ENCODE measurements at regions not wholly inside any gene's neighbourhood (a gene's known extent, or its start where the extent isn't known, plus 50 kb on each side); places are given as distances from the start of the nearest gene placed in this dataset.
"Not testable (repeated sequence)": the region's sequence is repeated elsewhere in the genome, so short reads cannot be mapped to it uniquely, and the experiment has no call there.

GRCh38 chr3:51588724-51589123, 50.2 kb downstream of the RAD54L2 start:
- Histone ChIP-seq H3K4me1 (ENCODE audit: control insufficient read depth, extremely low read depth, insufficient read depth, low read length) (no peaks in the 10 kb centered on the region), H3K9me3 (ENCODE audit: control insufficient read depth, insufficient read depth, low read depth, low read length) (no peaks in the 10 kb centered on the region), H3K79me2 (ENCODE audit: control insufficient read depth, insufficient read depth, low read length) (peaks cover 2% of the 10 kb centered on the region), H3K27me3 (ENCODE audit: control insufficient read depth, insufficient read depth, low read length) (no peaks in the 10 kb centered on the region), H4K20me1 (ENCODE audit: control insufficient read depth, extremely low read depth, insufficient read depth, low read length) (no peaks in the 10 kb centered on the region), H2AFZ (ENCODE audit: low read length) (no peak overlapping the region), H3K27ac (ENCODE audit: insufficient read depth, low read length) (no peak overlapping the region), H3K4me3 (replicated peaks in 1 of 4; ENCODE audit: control extremely low read depth in 1 of 4, insufficient read depth in 1 of 4, low read depth in 3 of 4, low read length in 4 of 4) (no peak overlapping the region), H3K9ac (ENCODE audit: insufficient read depth, low read length) (no peak overlapping the region), H3K36me3 (ENCODE audit: control insufficient read depth, insufficient read depth, low read length) (no peaks in the 10 kb centered on the region), H3K4me2 (ENCODE audit: extremely low read depth, insufficient read depth, low read length) (no peak overlapping the region)
- DNase-seq (ENCODE audit: low read depth in 2 of 2): no peak
- TF ChIP-seq EZH2 (IDR thresholded peaks at IDR 0.05; ENCODE audit: low read length, missing control alignments) (no peak), CTCF (conservative IDR thresholded peaks at IDR 0.05 in 1 of 2, IDR thresholded peaks at IDR 0.05 in 1 of 2; ENCODE audit: low read depth in 1 of 2, low read length in 2 of 2) (no peak)

- DNase-seq (ENCODE audit: low read depth in 2 of 2): peak in 1 of 2 donors; percentile 9
- Histone ChIP-seq H3K4me3 (replicated peaks in 1 of 4; ENCODE audit: control extremely low read depth in 1 of 4, insufficient read depth in 1 of 4, low read depth in 3 of 4, low read length in 4 of 4) (no peak overlapping the region), H3K27me3 (ENCODE audit: control insufficient read depth, insufficient read depth, low read length) (no peaks in the 10 kb centered on the region), H3K9me3 (ENCODE audit: control insufficient read depth, insufficient read depth, low read depth, low read length) (no peaks in the 10 kb centered on the region), H3K36me3 (ENCODE audit: control insufficient read depth, insufficient read depth, low read length) (no peaks in the 10 kb centered on the region), H4K20me1 (ENCODE audit: control insufficient read depth, extremely low read depth, insufficient read depth, low read length) (no peaks in the 10 kb centered on the region), H2AFZ (ENCODE audit: low read length) (no peak overlapping the region), H3K4me1 (ENCODE audit: control insufficient read depth, extremely low read depth, insufficient read depth, low read length) (no peaks in the 10 kb centered on the region), H3K79me2 (ENCODE audit: control insufficient read depth, insufficient read depth, low read length) (no peaks in the 10 kb centered on the region), H3K27ac (ENCODE audit: insufficient read depth, low read length) (no peak overlapping the region), H3K4me2 (ENCODE audit: extremely low read depth, insufficient read depth, low read length) (no peak overlapping the region), H3K9ac (ENCODE audit: insufficient read depth, low read length) (no peak overlapping the region)
- no peak for TF ChIP-seq CTCF (conservative IDR thresholded peaks at IDR 0.05 in 1 of 2, IDR thresholded peaks at IDR 0.05 in 1 of 2; ENCODE audit: low read depth in 1 of 2, low read length in 2 of 2)
- no peak for TF ChIP-seq EZH2 (IDR thresholded peaks at IDR 0.05; ENCODE audit: low read length, missing control alignments)
Measured at GRCh38 chr3:51591231-51591630, 52.7 kb downstream of the RAD54L2 start.

GRCh38 chr3:51593697-51594096, 55.2 kb downstream of the RAD54L2 start:
- DNase-seq (ENCODE audit: low read depth in 2 of 2): no peak
- no peak for TF ChIP-seq CTCF (conservative IDR thresholded peaks at IDR 0.05 in 1 of 2, IDR thresholded peaks at IDR 0.05 in 1 of 2; ENCODE audit: low read depth in 1 of 2, low read length in 2 of 2)
- no peak for TF ChIP-seq EZH2 (IDR thresholded peaks at IDR 0.05; ENCODE audit: low read length, missing control alignments)
- H2AFZ ChIP-seq (ENCODE audit: low read length): no peak overlapping the region
- H3K4me1 ChIP-seq (ENCODE audit: control insufficient read depth, extremely low read depth, insufficient read depth, low read length): no peaks in the 10 kb centered on the region
- H3K27ac ChIP-seq (ENCODE audit: insufficient read depth, low read length): no peak overlapping the region
- H3K4me3 ChIP-seq (replicated peaks in 1 of 4; ENCODE audit: control extremely low read depth in 1 of 4, insufficient read depth in 1 of 4, low read depth in 3 of 4, low read length in 4 of 4): no peak overlapping the region
- H3K4me2 ChIP-seq (ENCODE audit: extremely low read depth, insufficient read depth, low read length): no peak overlapping the region
- no peak overlapping the region for H3K9ac ChIP-seq (ENCODE audit: insufficient read depth, low read length)
- H3K36me3 ChIP-seq (ENCODE audit: control insufficient read depth, insufficient read depth, low read length): no peaks in the 10 kb centered on the region
- no peaks in the 10 kb centered on the region for H3K9me3 ChIP-seq (ENCODE audit: control insufficient read depth, insufficient read depth, low read depth, low read length)
- no peaks in the 10 kb centered on the region for H4K20me1 ChIP-seq (ENCODE audit: control insufficient read depth, extremely low read depth, insufficient read depth, low read length)
- peaks cover 1% of the 10 kb centered on the region for H3K79me2 ChIP-seq (ENCODE audit: control insufficient read depth, insufficient read depth, low read length)
- H3K27me3 ChIP-seq (ENCODE audit: control insufficient read depth, insufficient read depth, low read length): no peaks in the 10 kb centered on the region

GRCh38 chr3:51599638-51600037, 61.1 kb downstream of the RAD54L2 start:
- not testable (repeated sequence) for H2AFZ ChIP-seq (ENCODE audit: low read length); H3K27ac ChIP-seq (ENCODE audit: insufficient read depth, low read length); H3K79me2 ChIP-seq (ENCODE audit: control insufficient read depth, insufficient read depth, low read length); H3K4me2 ChIP-seq (ENCODE audit: extremely low read depth, insufficient read depth, low read length); H3K4me1 ChIP-seq (ENCODE audit: control insufficient read depth, extremely low read depth, insufficient read depth, low read length); H3K27me3 ChIP-seq (ENCODE audit: control insufficient read depth, insufficient read depth, low read length); H4K20me1 ChIP-seq (ENCODE audit: control insufficient read depth, extremely low read depth, insufficient read depth, low read length); H3K36me3 ChIP-seq (ENCODE audit: control insufficient read depth, insufficient read depth, low read length); H3K9ac ChIP-seq (ENCODE audit: insufficient read depth, low read length); H3K9me3 ChIP-seq (ENCODE audit: control insufficient read depth, insufficient read depth, low read depth, low read length); DNase-seq (ENCODE audit: low read depth in 2 of 2); H3K4me3 ChIP-seq (replicated peaks in 1 of 4; ENCODE audit: control extremely low read depth in 1 of 4, insufficient read depth in 1 of 4, low read depth in 3 of 4, low read length in 4 of 4)

Data from fibroblast of lung (primary cell).